CD4-positive, alpha-beta T cell treated with Interleukin-15 for 4 hours (primary cell): ENCODE measurements at regions not wholly inside any gene's neighbourhood (a gene's known extent, or its start where the extent isn't known, plus 50 kb on each side); places are given as distances from the start of the nearest gene placed in this dataset.

Experiments used
- DNase-seq: peaks from one replicate; pipeline ENCODE4 v3.0.0-alpha.2; 2020; ENCODE audit warnings: low spot score

GRCh38 chr5:109945097-109945678 is 255.5 kb downstream of the MAN2A1 start:
- no peak for DNase-seq

- DNase-seq, result no peak
Measured at GRCh38 chr5:109945723-109946480, 256.2 kb downstream of the MAN2A1 start.

GRCh38 chr5:109946610-109947009 is 256.9 kb downstream of the MAN2A1 start:
- no peak for DNase-seq

- no peak for DNase-seq
Measured at GRCh38 chr5:109947667-109948066, 257.9 kb downstream of the MAN2A1 start.

GRCh38 chr5:109950634-109951033 is 260.9 kb downstream of the MAN2A1 start:
- no peak for DNase-seq

GRCh38 chr5:109951348-109951747 is 261.6 kb downstream of the MAN2A1 start:
- DNase-seq, result no peak

- DNase-seq, result no peak
Measured at GRCh38 chr5:109951758-109952157, 262.0 kb downstream of the MAN2A1 start.

- DNase-seq, result no peak
Measured at GRCh38 chr5:109953761-109954160, 264.0 kb downstream of the MAN2A1 start.

- DNase-seq, result no peak
Measured at GRCh38 chr5:109956884-109957283, 267.2 kb downstream of the MAN2A1 start.

GRCh38 chr5:109958082-109958481 is 268.4 kb downstream of the MAN2A1 start:
- DNase-seq, result no peak

- no peak for DNase-seq
Measured at GRCh38 chr5:109959652-109960051, 269.9 kb downstream of the MAN2A1 start.

- no peak for DNase-seq
Measured at GRCh38 chr5:109961751-109962150, 272.0 kb downstream of the MAN2A1 start.

GRCh38 chr5:109962882-109963603 is 273.3 kb downstream of the MAN2A1 start:
- DNase-seq, result no peak

- DNase-seq, result no peak
Measured at GRCh38 chr5:109964136-109964535, 274.4 kb downstream of the MAN2A1 start.

- no peak for DNase-seq
Measured at GRCh38 chr5:109965634-109966033, 275.9 kb downstream of the MAN2A1 start.

- DNase-seq, result no peak
Measured at GRCh38 chr5:109971968-109972367, 282.2 kb downstream of the MAN2A1 start.

- no peak for DNase-seq
Measured at GRCh38 chr5:109981979-109982378, 292.3 kb downstream of the MAN2A1 start.

GRCh38 chr5:109982966-109983534 is 293.3 kb downstream of the MAN2A1 start:
- DNase-seq, result no peak

- DNase-seq, result no peak
Measured at GRCh38 chr5:109986726-109987125, 297.0 kb downstream of the MAN2A1 start.

- DNase-seq, result no peak
Measured at GRCh38 chr5:109987355-109987754, 297.6 kb downstream of the MAN2A1 start.

GRCh38 chr5:109987970-109988369 is 298.2 kb downstream of the MAN2A1 start:
- no peak for DNase-seq

GRCh38 chr5:109989161-109989560 is 299.4 kb downstream of the MAN2A1 start:
- no peak for DNase-seq
